ENCODE measurements at regions not wholly inside any gene's neighbourhood (a gene's known extent, or its start where the extent isn't known, plus 50 kb on each side); places are given as distances from the start of the nearest gene placed in this dataset.

GRCh38 chr21:22062472-22063139, 1064.4 kb downstream of the NCAM2 start:
- TF ChIP-seq, protein P1, sequence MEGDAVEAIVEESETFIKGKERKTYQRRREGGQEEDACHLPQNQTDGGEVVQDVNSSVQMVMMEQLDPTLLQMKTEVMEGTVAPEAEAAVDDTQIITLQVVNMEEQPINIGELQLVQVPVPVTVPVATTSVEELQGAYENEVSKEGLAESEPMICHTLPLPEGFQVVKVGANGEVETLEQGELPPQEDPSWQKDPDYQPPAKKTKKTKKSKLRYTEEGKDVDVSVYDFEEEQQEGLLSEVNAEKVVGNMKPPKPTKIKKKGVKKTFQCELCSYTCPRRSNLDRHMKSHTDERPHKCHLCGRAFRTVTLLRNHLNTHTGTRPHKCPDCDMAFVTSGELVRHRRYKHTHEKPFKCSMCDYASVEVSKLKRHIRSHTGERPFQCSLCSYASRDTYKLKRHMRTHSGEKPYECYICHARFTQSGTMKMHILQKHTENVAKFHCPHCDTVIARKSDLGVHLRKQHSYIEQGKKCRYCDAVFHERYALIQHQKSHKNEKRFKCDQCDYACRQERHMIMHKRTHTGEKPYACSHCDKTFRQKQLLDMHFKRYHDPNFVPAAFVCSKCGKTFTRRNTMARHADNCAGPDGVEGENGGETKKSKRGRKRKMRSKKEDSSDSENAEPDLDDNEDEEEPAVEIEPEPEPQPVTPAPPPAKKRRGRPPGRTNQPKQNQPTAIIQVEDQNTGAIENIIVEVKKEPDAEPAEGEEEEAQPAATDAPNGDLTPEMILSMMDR (IDR thresholded peaks at IDR 0.05) = no peak
- H3K27ac ChIP-seq = peak overlapping the region; percentile 94

DNA sequence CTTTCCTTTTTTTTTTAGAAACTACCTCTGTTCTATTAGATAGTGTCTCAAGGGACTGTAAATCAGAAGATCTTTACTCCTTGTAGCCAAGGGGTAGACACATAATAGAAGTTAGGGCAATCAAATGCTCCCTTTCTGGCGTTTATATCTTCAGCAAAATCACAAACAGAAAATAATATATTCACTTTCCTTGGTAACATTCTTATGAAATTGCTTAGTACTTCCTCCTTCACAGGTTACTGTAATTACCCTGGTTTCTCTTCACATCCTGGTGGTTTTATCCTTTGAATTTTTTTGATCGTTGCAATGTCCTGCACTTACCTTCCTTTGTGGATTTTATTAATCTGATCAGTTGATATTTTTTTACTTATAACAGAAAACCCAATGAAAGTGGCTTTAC, 1064.9 kb downstream of the NCAM2 start:
- peak overlapping the region; percentile 94 for H3K27ac ChIP-seq
- no peak for TF ChIP-seq ZFX (IDR thresholded peaks at IDR 0.05; ENCODE audit: borderline replicate concordance)
- TF ChIP-seq, protein P1 (IDR thresholded peaks at IDR 0.05) = no peak

GRCh38 chr21:22076471-22076870, 1078.3 kb downstream of the NCAM2 start:
- H3K27ac ChIP-seq = no peak overlapping the region
- no peak for TF ChIP-seq ZFX (IDR thresholded peaks at IDR 0.05; ENCODE audit: borderline replicate concordance)
- TF ChIP-seq, protein P1 (IDR thresholded peaks at IDR 0.05) = no peak

DNA sequence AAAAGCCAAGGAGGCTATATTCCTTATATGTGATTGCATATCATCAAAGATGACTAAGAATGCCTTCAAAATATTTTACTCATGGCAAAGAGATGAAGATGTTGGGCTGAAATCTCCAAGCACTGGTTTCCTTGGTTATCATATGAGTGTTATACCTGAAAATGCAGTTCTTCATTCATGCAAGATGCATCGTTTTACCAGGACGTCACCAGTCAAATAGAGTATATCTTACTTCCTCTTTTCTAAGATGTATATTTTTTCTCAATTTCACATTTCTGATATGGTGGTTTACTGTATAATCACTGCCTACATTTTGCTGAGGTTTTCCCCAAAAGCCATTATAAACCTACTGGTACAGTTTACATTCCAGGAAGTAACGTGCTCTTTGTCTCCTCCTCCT, 1085.7 kb downstream of the NCAM2 start:
- no peak overlapping the region for H3K27ac ChIP-seq
- no peak for TF ChIP-seq ZFX (IDR thresholded peaks at IDR 0.05; ENCODE audit: borderline replicate concordance)

- peak overlapping the region; percentile 31 for H3K27ac ChIP-seq
- TF ChIP-seq ZFX (IDR thresholded peaks at IDR 0.05; ENCODE audit: borderline replicate concordance) = no peak
- TF ChIP-seq, protein P1 (IDR thresholded peaks at IDR 0.05) = no peak
Measured at GRCh38 chr21:22096314-22096713, 1098.1 kb downstream of the NCAM2 start.

DNA sequence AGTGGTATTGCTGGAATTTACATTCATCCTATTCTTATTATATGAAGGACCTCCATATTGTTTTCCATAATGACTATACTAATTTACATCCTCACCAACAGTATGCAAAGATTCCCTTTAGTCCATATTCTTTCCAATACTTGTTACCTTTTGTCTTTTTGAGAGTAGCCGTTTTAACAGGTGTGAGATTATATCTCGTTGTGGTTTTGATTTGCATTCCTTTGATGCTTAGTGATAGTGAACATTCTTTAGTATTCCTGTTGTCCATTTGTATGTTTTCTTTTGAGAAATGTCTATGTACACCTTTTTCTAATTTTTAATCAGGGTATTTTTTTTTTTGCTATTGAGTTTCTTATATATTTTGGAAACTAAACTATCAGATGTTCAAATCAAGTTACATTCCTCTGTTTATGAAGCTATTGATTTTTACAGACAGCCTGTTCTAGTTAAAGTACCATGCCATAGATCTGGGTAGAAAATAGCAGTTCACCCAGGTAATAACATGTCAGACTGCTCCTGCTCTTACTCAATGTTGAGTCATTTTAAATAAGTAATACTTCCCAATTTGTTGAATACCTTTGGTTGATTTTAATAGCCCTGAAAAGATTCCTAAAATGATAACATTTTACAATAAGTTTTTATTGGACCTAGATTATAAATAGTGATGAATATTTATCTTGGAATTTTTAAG, 1108.7 kb downstream of the NCAM2 start:
- no peak overlapping the region for H3K27ac ChIP-seq
- TF ChIP-seq, protein P1 (IDR thresholded peaks at IDR 0.05) = no peak
- TF ChIP-seq ZFX (IDR thresholded peaks at IDR 0.05; ENCODE audit: borderline replicate concordance) = no peak

GRCh38 chr21:22115746-22116145, 1117.5 kb downstream of the NCAM2 start:
- H3K27ac ChIP-seq = peak overlapping the region; percentile 64
- no peak for TF ChIP-seq ZFX (IDR thresholded peaks at IDR 0.05; ENCODE audit: borderline replicate concordance)
- TF ChIP-seq, protein P1 (IDR thresholded peaks at IDR 0.05) = no peak

Measured in 22Rv1 (cell line).